ENCODE measurements at regions not wholly inside any gene's neighbourhood (a gene's known extent, or its start where the extent isn't known, plus 50 kb on each side); places are given as distances from the start of the nearest gene placed in this dataset.

DNA sequence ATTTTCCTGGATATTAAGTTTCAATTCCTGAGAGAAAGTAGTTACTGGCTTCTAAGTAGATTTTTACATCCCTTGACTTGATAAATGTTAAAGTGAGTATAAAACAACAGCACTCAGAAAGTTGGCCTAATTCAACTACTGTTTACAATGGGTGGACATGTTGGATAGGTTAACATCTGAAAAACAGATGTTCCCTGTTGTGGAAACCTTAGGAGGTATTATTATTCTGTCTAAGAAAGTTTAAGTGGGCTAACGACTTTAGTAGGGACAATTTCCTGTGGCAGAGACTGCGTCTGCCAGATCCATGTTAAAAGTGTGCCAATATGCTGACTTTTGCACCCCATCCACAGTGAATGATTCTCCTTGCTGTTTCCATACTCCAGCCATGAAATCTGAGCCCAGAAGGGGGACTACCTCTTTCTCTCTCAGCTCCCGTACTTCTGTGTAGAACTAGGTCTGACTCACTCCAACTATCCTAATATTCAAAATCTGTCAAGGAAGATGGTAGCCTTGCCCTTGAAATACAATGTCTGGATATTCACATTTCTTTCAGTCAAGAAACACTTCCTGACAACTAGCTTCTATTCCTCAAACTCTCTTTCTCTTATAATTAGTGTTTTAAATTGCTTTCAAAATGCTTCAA, 327.5 kb upstream of the HNRNPA3 start:
- DNase-seq (ENCODE audit: low spot score): no peak
- no peaks in the 10 kb centered on the region for H3K4me1 Mint-ChIP-seq (ENCODE audit: unreplicated experiment)
- no peaks in the 10 kb centered on the region for H3K9me3 Mint-ChIP-seq (ENCODE audit: unreplicated experiment)
- no peaks in the 10 kb centered on the region for H3K36me3 Mint-ChIP-seq (ENCODE audit: low read depth, unreplicated experiment)
- no peaks in the 10 kb centered on the region for H3K27me3 Mint-ChIP-seq (ENCODE audit: unreplicated experiment)
- H3K4me3 Mint-ChIP-seq (ENCODE audit: unreplicated experiment): no peak overlapping the region
- TF ChIP-seq, protein P1, sequence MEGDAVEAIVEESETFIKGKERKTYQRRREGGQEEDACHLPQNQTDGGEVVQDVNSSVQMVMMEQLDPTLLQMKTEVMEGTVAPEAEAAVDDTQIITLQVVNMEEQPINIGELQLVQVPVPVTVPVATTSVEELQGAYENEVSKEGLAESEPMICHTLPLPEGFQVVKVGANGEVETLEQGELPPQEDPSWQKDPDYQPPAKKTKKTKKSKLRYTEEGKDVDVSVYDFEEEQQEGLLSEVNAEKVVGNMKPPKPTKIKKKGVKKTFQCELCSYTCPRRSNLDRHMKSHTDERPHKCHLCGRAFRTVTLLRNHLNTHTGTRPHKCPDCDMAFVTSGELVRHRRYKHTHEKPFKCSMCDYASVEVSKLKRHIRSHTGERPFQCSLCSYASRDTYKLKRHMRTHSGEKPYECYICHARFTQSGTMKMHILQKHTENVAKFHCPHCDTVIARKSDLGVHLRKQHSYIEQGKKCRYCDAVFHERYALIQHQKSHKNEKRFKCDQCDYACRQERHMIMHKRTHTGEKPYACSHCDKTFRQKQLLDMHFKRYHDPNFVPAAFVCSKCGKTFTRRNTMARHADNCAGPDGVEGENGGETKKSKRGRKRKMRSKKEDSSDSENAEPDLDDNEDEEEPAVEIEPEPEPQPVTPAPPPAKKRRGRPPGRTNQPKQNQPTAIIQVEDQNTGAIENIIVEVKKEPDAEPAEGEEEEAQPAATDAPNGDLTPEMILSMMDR (IDR thresholded peaks at IDR 0.05; ENCODE audit: unreplicated experiment): no peak
- no peak overlapping the region for H3K27ac Mint-ChIP-seq (ENCODE audit: unreplicated experiment)

DNA sequence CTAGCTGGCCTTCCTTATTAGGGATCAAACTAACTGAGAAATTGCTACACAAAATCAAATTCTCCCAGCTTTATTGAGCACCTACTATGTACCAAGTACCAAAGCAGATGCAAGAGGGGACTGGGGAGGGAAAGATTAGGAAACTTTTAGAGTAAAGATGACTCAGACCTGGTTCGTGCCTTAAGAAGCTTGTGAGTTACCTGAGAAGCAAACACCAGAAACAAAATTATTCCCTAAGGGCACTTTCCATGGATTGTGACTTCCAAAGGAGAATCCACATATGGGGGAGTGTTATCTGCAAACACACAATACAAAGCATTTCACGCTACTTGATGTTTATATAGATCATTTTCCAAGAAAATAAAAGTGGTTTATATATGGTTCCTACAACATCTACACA, 326.9 kb upstream of the HNRNPA3 start:
- no peak for DNase-seq (ENCODE audit: low spot score)
- Mint-ChIP-seq H3K9me3 (ENCODE audit: unreplicated experiment) (no peaks in the 10 kb centered on the region), H3K4me1 (ENCODE audit: unreplicated experiment) (no peaks in the 10 kb centered on the region), H3K4me3 (ENCODE audit: unreplicated experiment) (no peak overlapping the region), H3K27me3 (ENCODE audit: unreplicated experiment) (no peaks in the 10 kb centered on the region), H3K36me3 (ENCODE audit: low read depth, unreplicated experiment) (no peaks in the 10 kb centered on the region), H3K27ac (ENCODE audit: unreplicated experiment) (no peak overlapping the region)
- TF ChIP-seq, protein P1 (IDR thresholded peaks at IDR 0.05; ENCODE audit: unreplicated experiment): no peak

DNA sequence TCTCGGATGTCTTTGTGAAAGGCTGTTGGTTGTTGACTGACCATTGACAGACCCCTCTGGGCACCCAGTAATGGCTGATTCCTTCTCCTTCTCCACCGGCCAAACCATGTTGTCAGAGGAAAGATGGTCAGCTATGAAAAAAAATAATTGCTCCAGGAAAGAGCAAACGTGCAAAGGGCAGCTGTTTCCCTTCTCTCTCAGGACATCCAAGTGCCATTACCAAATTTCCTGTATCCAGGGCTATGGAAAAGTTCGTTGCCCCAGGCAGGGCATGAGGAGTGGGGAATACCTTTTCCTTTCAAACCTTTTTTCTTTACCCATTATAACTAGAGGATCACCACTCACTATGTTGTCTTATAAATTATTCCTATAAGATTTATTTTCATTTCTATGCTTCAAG, 321.5 kb upstream of the HNRNPA3 start:
- Mint-ChIP-seq H3K27ac (ENCODE audit: unreplicated experiment) (peak overlapping the region; percentile 96), H3K4me1 (ENCODE audit: unreplicated experiment) (peaks cover 18% of the 10 kb centered on the region), H3K9me3 (ENCODE audit: unreplicated experiment) (no peaks in the 10 kb centered on the region), H3K4me3 (ENCODE audit: unreplicated experiment) (no peak overlapping the region), H3K27me3 (ENCODE audit: unreplicated experiment) (peaks cover 2% of the 10 kb centered on the region), H3K36me3 (ENCODE audit: low read depth, unreplicated experiment) (no peaks in the 10 kb centered on the region)
- peak; percentile 11 for DNase-seq (ENCODE audit: low spot score)
- TF ChIP-seq, protein P1 (IDR thresholded peaks at IDR 0.05; ENCODE audit: unreplicated experiment): no peak

DNA sequence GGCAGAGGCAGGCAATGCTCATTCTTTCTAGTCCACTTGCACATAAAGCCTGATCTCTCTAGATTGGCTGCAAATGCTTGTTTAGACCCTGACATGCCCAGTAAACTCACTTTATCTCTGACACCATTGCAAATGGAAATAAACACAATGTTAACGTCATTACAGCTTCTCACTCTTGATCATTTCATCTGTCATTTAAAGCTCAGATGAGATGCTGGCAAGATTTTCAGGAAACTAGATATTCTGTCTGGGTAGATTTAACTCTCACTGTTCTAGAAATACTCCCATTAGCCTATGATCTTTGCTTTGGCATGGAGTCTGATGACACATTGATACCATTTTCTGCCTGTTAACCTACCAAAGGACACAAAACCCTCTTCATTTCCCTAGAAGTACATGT, 320.7 kb upstream of the HNRNPA3 start:
- peaks cover 18% of the 10 kb centered on the region for H3K4me1 Mint-ChIP-seq (ENCODE audit: unreplicated experiment)
- DNase-seq (ENCODE audit: low spot score): no peak
- TF ChIP-seq, protein P1 (IDR thresholded peaks at IDR 0.05; ENCODE audit: unreplicated experiment): no peak
- peak overlapping the region; percentile 77 for H3K27ac Mint-ChIP-seq (ENCODE audit: unreplicated experiment)
- peaks cover 2% of the 10 kb centered on the region for H3K27me3 Mint-ChIP-seq (ENCODE audit: unreplicated experiment)
- no peaks in the 10 kb centered on the region for H3K36me3 Mint-ChIP-seq (ENCODE audit: low read depth, unreplicated experiment)
- no peak overlapping the region for H3K4me3 Mint-ChIP-seq (ENCODE audit: unreplicated experiment)
- no peaks in the 10 kb centered on the region for H3K9me3 Mint-ChIP-seq (ENCODE audit: unreplicated experiment)

DNA sequence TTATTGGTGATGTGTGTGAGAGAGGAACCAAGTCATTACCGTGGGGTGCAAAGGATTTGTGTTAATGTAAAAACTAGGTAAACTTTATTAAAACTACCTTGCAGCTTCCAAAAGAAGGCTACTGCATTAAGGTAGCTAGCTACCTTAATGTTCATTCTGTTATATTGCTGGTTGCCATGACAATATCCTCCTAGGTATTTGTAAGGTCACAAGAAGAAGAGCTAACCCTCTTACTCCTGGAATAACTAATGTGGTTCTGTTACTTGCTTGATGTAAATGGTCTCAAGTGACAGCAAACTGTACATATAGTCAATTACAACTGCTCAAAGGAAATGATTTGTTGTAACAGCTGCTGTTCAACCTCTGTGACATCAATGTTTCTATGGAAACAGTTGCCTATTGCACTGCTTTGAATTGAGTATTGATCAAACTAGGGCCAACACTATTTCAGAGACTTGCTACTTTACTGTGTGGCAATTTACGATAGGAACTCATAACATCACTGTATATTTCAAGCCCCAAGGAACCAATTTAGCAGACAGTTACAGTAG, 319.8 kb upstream of the HNRNPA3 start:
- TF ChIP-seq, protein P1 (IDR thresholded peaks at IDR 0.05; ENCODE audit: unreplicated experiment): no peak
- Mint-ChIP-seq H3K27ac (ENCODE audit: unreplicated experiment) (peak overlapping the region; percentile 86), H3K4me1 (ENCODE audit: unreplicated experiment) (peaks cover 18% of the 10 kb centered on the region), H3K36me3 (ENCODE audit: low read depth, unreplicated experiment) (no peaks in the 10 kb centered on the region), H3K4me3 (ENCODE audit: unreplicated experiment) (no peak overlapping the region), H3K27me3 (ENCODE audit: unreplicated experiment) (peaks cover 2% of the 10 kb centered on the region), H3K9me3 (ENCODE audit: unreplicated experiment) (no peaks in the 10 kb centered on the region)
- DNase-seq (ENCODE audit: low spot score): no peak
